Right atrium auricular region (tissue), 2 donors: ENCODE measurements at regions not wholly inside any gene's neighbourhood (a gene's known extent, or its start where the extent isn't known, plus 50 kb on each side); places are given as distances from the start of the nearest gene placed in this dataset.

Experiments
- DNase-seq: peaks from one replicate; pipeline ENCODE4 v3.0.0-alpha.2; 2019; ENCODE audit warnings: low spot score
- H3K27ac ChIP-seq, 2 donors: fragments of 200-600 bp; sonication (generic); 1 replicate in 1 of 2; 2 replicates in 1 of 2; pipeline ENCODE4 v1.5.1; 2016 to 2019
- H3K27me3 ChIP-seq, 2 donors: fragments of 200-600 bp; sonication (generic); one replicate each; pipeline versions ENCODE4 v1.5.1 to v1.6.0; 2017 to 2019
- H3K36me3 ChIP-seq: fragments of 200-600 bp; sonication (generic); one replicate; pipeline ENCODE4 v1.5.1; 2016
- H3K4me1 ChIP-seq, 2 donors: fragments of 200-600 bp; sonication (generic); one replicate each; pipeline versions ENCODE4 v1.5.1 to v1.6.0; 2017 to 2019
- H3K4me3 ChIP-seq, 2 donors: fragments of 200-600 bp; sonication (generic); 1 replicate in 1 of 2; 2 replicates in 1 of 2; pipeline ENCODE4 v1.5.1; 2017 to 2019; ENCODE audit warnings: mild to moderate bottlenecking in 1 of 2, moderate library complexity in 1 of 2
- H3K9me3 ChIP-seq, 2 donors: fragments of 200-600 bp; sonication (generic); one replicate each; pipeline ENCODE4 v1.5.1; 2019
- CTCF ChIP-seq, 2 donors: fragments of 200-600 bp; sonication (generic); IDR thresholded peaks; one replicate each; pipeline ENCODE4 v1.5.1; 2019; ENCODE audit warnings: antibody characterized with exemption in 2 of 2

- no peaks in the 10 kb centered on the region for H3K36me3 ChIP-seq
- H3K27ac ChIP-seq, result peak overlapping the region in 1 of 2 donors; percentile 34
- no peak overlapping the region for H3K4me3 ChIP-seq
- no peaks in the 10 kb centered on the region for H3K4me1 ChIP-seq
- no peaks in the 10 kb centered on the region for H3K27me3 ChIP-seq
- peak in 1 of 2 donors; percentile 44 for TF ChIP-seq CTCF (IDR thresholded peaks at IDR 0.05)
- H3K9me3 ChIP-seq, result no peaks in the 10 kb centered on the region
- peak; percentile 82 for DNase-seq
Observed at GRCh38 chr20:2237059-2237458, 58.7 kb upstream of the TGM3 start.

- H3K4me1 ChIP-seq, result no peaks in the 10 kb centered on the region
Observed at GRCh38 chr20:2238601-2239000, 57.2 kb upstream of the TGM3 start.

GRCh38 chr20:2240835-2241234 is 55.0 kb upstream of the TGM3 start:
- Histone ChIP-seq H3K4me1 (no peaks in the 10 kb centered on the region), H3K27ac (no peak overlapping the region), H3K9me3 (no peaks in the 10 kb centered on the region), H3K27me3 (no peaks in the 10 kb centered on the region), H3K36me3 (no peaks in the 10 kb centered on the region), H3K4me3 (no peak overlapping the region)
- TF ChIP-seq CTCF (IDR thresholded peaks at IDR 0.05), result no peak
- no peak for DNase-seq

More at GRCh38 chr20:2238601-2239000, 57.2 kb upstream of the TGM3 start:
- no peak for DNase-seq
- Histone ChIP-seq H3K27me3 (no peaks in the 10 kb centered on the region), H3K9me3 (no peaks in the 10 kb centered on the region), H3K4me3 (no peak overlapping the region), H3K27ac (no peak overlapping the region), H3K36me3 (no peaks in the 10 kb centered on the region)
- no peak for TF ChIP-seq CTCF (IDR thresholded peaks at IDR 0.05)

GRCh38 chr20:2242678-2243077 is 53.1 kb upstream of the TGM3 start:
- TF ChIP-seq CTCF (IDR thresholded peaks at IDR 0.05), result no peak
- Histone ChIP-seq H3K27me3 (no peaks in the 10 kb centered on the region), H3K27ac (no peak overlapping the region)

GRCh38 chr20:2244523-2244922 is 51.3 kb upstream of the TGM3 start:
- DNase-seq, result no peak
- no peaks in the 10 kb centered on the region for H3K36me3 ChIP-seq
- H3K4me3 ChIP-seq, result no peak overlapping the region
- no peak overlapping the region for H3K27ac ChIP-seq
- no peaks in the 10 kb centered on the region for H3K4me1 ChIP-seq
- no peak for TF ChIP-seq CTCF (IDR thresholded peaks at IDR 0.05)
- H3K27me3 ChIP-seq, result no peaks in the 10 kb centered on the region
- no peaks in the 10 kb centered on the region for H3K9me3 ChIP-seq

More at GRCh38 chr20:2242678-2243077, 53.1 kb upstream of the TGM3 start:
- no peaks in the 10 kb centered on the region for H3K36me3 ChIP-seq
- H3K9me3 ChIP-seq, result no peaks in the 10 kb centered on the region
- DNase-seq, result no peak
- no peaks in the 10 kb centered on the region for H3K4me1 ChIP-seq
- H3K4me3 ChIP-seq, result no peak overlapping the region

- no peak for TF ChIP-seq CTCF (IDR thresholded peaks at IDR 0.05)
- Histone ChIP-seq H3K36me3 (no peaks in the 10 kb centered on the region), H3K4me1 (no peaks in the 10 kb centered on the region), H3K27ac (no peak overlapping the region), H3K9me3 (no peaks in the 10 kb centered on the region), H3K27me3 (no peaks in the 10 kb centered on the region), H3K4me3 (no peak overlapping the region)
- DNase-seq, result no peak
Observed at GRCh38 chr20:2244993-2245392, 50.8 kb upstream of the TGM3 start.
